HG03439 (cell line): ENCODE measurements at regions not wholly inside any gene's neighbourhood (a gene's known extent, or its start where the extent isn't known, plus 50 kb on each side); places are given as distances from the start of the nearest gene placed in this dataset.
"Not testable (repeated sequence)": the region's sequence is repeated elsewhere in the genome, so short reads cannot be mapped to it uniquely, and the experiment has no call there.

Experiments used
- ATAC-seq: cut with Tn5 transposase; IDR thresholded peaks from one replicate; pipeline ENCODE4 v1.9.1; 2021; ENCODE audit warnings: mild to moderate bottlenecking, moderate library complexity; ENCODE audit not compliant: unreplicated experiment

DNA sequence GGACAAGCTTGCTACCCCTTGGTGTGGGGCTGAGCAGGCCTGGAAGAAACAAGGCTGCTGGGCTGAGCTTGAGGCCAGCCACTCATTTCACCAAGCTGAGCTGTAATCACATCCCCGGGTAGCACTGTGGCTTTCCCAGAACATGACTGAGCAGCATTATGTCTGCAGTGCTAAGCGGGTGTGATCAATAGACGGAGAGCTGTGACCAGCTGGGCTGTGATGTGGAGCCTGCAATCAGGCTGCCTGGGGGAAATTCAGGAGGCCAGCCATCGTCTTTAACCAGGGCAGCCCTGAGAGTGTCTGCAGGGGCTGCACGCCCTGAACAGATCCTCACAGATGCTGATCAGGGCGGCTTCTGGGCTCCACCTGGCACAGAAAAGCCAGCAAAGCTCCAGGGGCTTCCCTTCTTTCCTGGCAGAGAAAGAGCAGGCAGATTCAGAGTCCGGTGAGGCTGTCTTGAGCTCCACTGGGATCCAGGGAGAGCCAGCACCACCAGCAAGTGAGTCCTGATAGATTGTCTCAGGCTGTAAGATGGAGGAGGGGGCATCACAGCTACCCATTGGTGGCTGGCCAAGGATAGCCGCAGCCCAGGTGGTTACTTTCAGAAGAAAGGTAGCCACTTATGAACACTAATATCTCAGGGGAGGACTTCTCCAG lies 165.9 kb downstream of the NRN1 start:
- no peak for ATAC-seq

GRCh38 chr6:5838656-5839396 lies 167.9 kb downstream of the NRN1 start:
- ATAC-seq = no peak

DNA sequence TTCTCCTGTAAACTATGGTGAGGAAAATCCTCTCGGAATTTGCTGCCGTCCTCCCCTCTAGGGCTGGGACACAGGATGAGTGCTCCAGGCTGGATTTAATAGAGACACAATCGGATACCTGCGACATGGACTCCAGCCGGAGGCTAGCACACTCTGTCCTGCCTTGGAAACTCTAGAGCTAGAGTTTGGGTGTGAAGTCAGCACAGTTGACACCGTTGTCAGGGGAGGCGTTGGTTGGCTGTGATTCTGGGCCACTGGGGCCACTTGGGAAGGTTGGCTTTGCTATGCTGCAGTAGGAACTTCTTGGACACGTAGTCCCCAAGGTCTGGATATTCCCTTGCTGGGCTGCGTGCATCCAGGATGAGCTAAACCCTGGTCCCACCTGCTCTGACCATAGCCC lies 169.4 kb downstream of the NRN1 start:
- ATAC-seq = no peak

GRCh38 chr6:5836597-5836996 lies 170.1 kb downstream of the NRN1 start:
- ATAC-seq = not testable (repeated sequence)

DNA sequence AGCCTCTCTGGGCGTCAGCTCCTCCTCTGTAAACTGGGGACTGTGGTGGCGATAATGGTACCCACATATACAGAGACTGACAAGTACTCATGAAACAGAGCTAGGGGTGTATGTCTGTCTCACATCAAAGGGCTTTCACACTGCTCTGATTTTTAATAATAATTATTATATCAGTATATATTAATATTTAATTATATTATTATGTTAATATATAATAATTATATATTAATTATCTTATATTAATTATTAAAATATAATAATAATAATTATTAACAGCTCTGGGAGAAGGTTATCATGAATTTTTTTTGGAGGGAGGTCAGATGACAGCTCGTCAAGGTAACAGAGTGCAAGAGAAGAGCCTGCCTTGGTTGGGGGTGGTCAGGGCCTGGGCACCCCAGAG lies 173.6 kb downstream of the NRN1 start:
- ATAC-seq = no peak

DNA sequence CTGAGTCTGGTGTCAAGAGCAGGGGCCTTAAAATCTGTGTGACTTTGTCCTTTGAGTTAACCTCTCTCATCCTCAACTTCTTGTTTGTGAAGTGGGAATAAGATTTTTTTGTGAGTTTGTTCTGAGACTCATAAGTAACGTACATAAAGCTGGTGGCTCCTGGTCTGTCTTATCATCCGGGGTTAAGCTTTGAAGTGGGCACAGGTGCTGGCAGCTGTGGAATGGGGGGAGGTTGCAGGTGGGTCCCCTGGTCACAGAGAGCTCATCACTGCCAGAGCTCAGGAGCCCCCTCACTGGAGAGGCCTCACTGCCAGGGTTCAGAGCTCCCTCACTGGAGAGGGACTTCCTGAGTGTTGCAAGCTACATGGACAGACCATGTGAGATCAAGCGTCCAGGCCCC lies 174.1 kb downstream of the NRN1 start:
- no peak for ATAC-seq

DNA sequence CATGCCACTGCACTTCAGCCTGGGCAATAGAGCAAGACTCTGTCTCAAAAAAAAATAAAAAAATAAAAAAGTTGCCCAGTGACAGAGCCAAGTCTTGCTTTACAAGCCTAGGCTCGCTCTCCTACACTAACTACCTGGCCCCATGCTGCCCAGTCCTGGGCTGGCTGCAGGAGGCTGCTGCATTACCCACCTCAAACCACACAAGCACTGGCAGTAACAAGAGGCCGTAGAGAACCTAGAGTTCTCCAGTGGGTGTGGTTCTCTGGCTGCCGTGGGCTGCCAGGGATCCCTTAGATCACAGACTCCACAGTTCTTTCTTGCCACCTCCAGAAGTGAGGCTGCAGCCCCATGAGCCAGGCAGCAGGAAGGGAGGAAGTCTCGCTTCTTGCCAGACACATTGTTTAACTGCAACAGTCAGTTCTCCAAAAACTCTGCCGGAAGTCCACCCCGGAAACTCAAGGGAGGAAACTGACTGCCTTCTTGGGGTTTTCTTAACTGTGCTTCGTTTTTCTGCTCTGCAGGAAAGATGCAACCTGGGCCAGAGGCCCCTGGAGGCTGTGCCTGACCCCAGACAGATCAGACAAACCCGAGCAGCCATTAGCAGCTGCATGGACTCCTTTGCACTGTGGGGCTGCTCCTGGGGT lies 175.4 kb downstream of the NRN1 start:
- not testable (repeated sequence) for ATAC-seq

DNA sequence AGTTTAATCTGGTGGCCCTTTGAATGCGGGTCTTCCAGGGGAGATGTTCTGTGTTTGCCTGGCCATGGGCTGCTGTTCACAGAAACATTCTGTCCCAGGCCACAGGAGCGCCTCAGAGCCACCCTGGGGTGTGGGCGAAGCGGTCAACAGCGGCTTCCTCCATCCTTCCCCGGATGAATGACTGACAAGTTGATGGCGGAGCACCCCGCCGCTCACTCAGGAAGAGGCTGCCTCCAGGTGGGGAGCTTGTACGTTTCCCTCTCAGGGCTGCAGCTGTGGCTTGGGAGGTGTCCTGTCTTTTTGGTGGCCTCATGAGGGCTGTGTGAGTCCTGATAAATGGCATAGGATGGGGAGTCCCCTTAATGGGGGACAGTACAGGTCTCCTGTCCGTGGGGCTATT lies 178.4 kb downstream of the NRN1 start:
- ATAC-seq = no peak

DNA sequence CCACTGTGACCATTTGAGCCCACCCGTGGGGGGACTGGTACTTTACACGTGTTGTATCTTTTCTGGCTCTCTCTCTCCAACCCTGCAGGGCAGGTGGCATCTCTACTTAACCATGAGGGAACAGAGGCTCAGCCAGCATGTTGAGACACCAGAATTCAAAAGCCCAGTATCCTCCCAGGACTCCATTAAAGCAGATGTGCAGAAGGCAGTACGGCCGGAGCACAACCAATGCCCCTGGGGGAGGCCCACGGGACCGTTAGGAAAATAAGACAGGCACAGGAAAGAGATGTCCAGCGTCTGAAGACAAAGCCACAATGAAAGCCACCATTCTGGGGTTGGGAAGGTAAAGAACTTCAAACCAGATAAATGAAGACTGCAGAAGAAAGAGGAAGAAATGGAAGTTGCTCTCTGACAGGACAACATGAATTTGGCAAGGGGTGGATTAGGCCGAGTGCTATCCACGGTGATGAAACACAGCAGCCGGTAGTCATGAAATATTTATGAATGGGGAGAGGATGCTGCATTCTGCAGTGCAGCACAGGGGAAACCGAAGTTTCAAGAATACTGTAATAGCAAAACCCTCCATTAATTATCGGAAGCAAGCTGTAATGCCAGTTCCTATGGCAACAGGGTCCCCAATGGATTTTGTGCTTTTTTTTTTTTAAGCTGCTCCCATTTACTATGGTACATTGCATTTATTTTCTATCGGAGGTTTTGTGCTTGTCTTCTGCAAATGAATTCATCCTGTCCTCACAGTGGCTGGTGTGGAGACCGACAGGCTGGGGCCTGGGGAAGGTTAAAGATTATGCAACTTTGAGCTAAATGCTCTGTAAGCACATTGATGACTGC lies 179.4 kb downstream of the NRN1 start:
- no peak for ATAC-seq

- ATAC-seq = not testable (repeated sequence)
Observed at GRCh38 chr6:5824382-5824983, 182.2 kb downstream of the NRN1 start.
